HCT116 (cell line): ENCODE measurements at regions not wholly inside any gene's neighbourhood (a gene's known extent, or its start where the extent isn't known, plus 50 kb on each side); places are given as distances from the start of the nearest gene placed in this dataset.

Experiments
- ATAC-seq: fragments of 200-7000 bp; cut with Tn5 transposase; 2 replicates; pipeline ENCODE4 v1.9.1; 2020; ENCODE audit warnings: mild to moderate bottlenecking, moderate library complexity
- BruUV-seq: library from RNA; stranded (reverse); fragments of 400-500 nt; replicated peaks from 2 replicates; lab custom pipeline; 2021; lab: Mats Ljungman, UMichigan
- CTCF ChIA-PET: fragments of 300-600 bp; sonication (Branson Sonifier 250); formaldehyde crosslinking; loops from one replicate; lab custom pipeline; 2021; ENCODE audit warnings: antibody characterized with exemption; lab: Charles Lee
- POLR2A ChIA-PET: fragments of 300-600, 350-600 bp; sonication (Branson Sonifier 250); formaldehyde crosslinking; loops from one replicate; lab custom pipeline; 2021; ENCODE audit warnings: antibody characterized with exemption; lab: Charles Lee
- RAD21 ChIA-PET, 2 experiments: fragments of 300-600 bp; sonication (Branson Sonifier 250); formaldehyde crosslinking; loops; one replicate each; lab custom pipeline; 2023; ENCODE audit warnings: low total read pairs in 2 of 2; ENCODE audit not compliant: uncharacterized antibody in 2 of 2, unreplicated experiment in 2 of 2, low non-redundant PET in 1 of 2; lab: Charles Lee
- DNase-seq: peaks from one replicate; pipeline ENCODE4 v3.0.0-alpha.2; 2010; ENCODE audit warnings: low read depth, low spot score
- H2AFZ ChIP-seq: fragments of 200-600 bp; shearing (Covaris generic), sonication (generic); 2 replicates; pipeline ENCODE4 v1.6.1; 2017; ENCODE audit warnings: low read depth, mixed run types, mixed read lengths, antibody characterized with exemption, low read length; ENCODE audit not compliant: poor library complexity, severe bottlenecking
- H3K27ac ChIP-seq: 2 replicates; pipeline ENCODE4 v1.5.1; 2012; ENCODE audit warnings: low read depth, low read length
- H3K27me3 ChIP-seq: fragments of 200-600 bp; sonication (generic); 2 replicates; pipeline ENCODE4 v1.6.1; 2016; ENCODE audit warnings: mixed run types, low read length, mixed read lengths; ENCODE audit not compliant: insufficient read depth
- H3K36me3 ChIP-seq, 2 experiments: fragments of 200-500 bp in 1 of 2; fragments of 200-600 bp in 1 of 2; sonication (Bioruptor generic) in 1 of 2; sonication (generic) in 1 of 2; 2 replicates each; pipeline versions ENCODE4 v1.5.1 to v1.6.1; 2014 to 2016; ENCODE audit warnings: low read length in 2 of 2, inconsistent platforms in 1 of 2, mixed read lengths in 1 of 2, mixed run types in 1 of 2; ENCODE audit not compliant: insufficient read depth in 2 of 2, control insufficient read depth in 1 of 2
- H3K4me1 ChIP-seq, 2 experiments: fragments of 200-600 bp in 1 of 2; sonication (generic) in 1 of 2; 2 replicates each; pipeline versions ENCODE4 v1.5.1 to v1.6.1; 2012 to 2017; ENCODE audit warnings: low read length in 2 of 2, inconsistent platforms in 1 of 2, mild to moderate bottlenecking in 1 of 2, mixed read lengths in 1 of 2, mixed run types in 1 of 2, moderate library complexity in 1 of 2; ENCODE audit not compliant: insufficient read depth in 2 of 2, control insufficient read depth in 1 of 2
- H3K4me2 ChIP-seq: fragments of 200-600 bp; sonication (generic); 2 replicates; pipeline ENCODE4 v1.6.1; 2017; ENCODE audit warnings: mixed run types, low read length, mixed read lengths
- H3K4me3 ChIP-seq, 2 experiments: fragments of 200-600 bp in 1 of 2; sonication (generic) in 1 of 2; replicated peaks in 1 of 2; 2 replicates each; pipeline ENCODE4 v1.5.1; 2011 to 2016; ENCODE audit warnings: low read length in 2 of 2, control low read depth in 1 of 2, low read depth in 1 of 2, mild to moderate bottlenecking in 1 of 2, mixed read lengths in 1 of 2, mixed run types in 1 of 2
- H3K79me2 ChIP-seq: fragments of 200-600 bp; sonication (generic); 2 replicates; pipeline ENCODE4 v1.6.1; 2017; ENCODE audit warnings: mild to moderate bottlenecking, mixed run types, low read length, moderate library complexity, mixed read lengths; ENCODE audit not compliant: insufficient read depth
- H3K9ac ChIP-seq: fragments of 200-600 bp; sonication (generic); 2 replicates; pipeline ENCODE4 v1.6.1; 2016; ENCODE audit warnings: low read length, mixed read lengths
- H3K9me2 ChIP-seq: fragments of 200-600 bp; sonication (generic), shearing (Covaris generic); 2 replicates; pipeline ENCODE4 v1.6.1; 2017; ENCODE audit warnings: mixed run types, mild to moderate bottlenecking, moderate library complexity; ENCODE audit not compliant: insufficient read depth
- H3K9me3 ChIP-seq, 2 experiments: fragments of 200-500 bp in 1 of 2; fragments of 200-600 bp in 1 of 2; sonication (Bioruptor generic) in 1 of 2; sonication (generic) in 1 of 2; 2 replicates each; pipeline ENCODE4 v1.6.1; 2014 to 2017; ENCODE audit warnings: low read length in 2 of 2, mixed read lengths in 2 of 2, inconsistent platforms in 1 of 2, low read depth in 1 of 2, mild to moderate bottlenecking in 1 of 2, mixed run types in 1 of 2, moderate library complexity in 1 of 2; ENCODE audit not compliant: control insufficient read depth in 1 of 2, insufficient read depth in 1 of 2
- H4K20me1 ChIP-seq: fragments of 200-600 bp; sonication (generic), shearing (Covaris generic); 2 replicates; pipeline ENCODE4 v1.6.1; 2017; ENCODE audit warnings: mixed run types, mild to moderate bottlenecking, moderate library complexity; ENCODE audit not compliant: insufficient read depth
- EZH2 ChIP-seq: fragments of 200-600 bp; sonication (generic); IDR thresholded peaks from 2 replicates; pipeline ENCODE4 v1.6.1; 2017; ENCODE audit warnings: antibody characterized with exemption, mixed run types
- POLR2A ChIP-seq: IDR thresholded peaks from 2 replicates; pipeline ENCODE4 v1.7.0; 2011; ENCODE audit warnings: borderline replicate concordance; ENCODE audit not compliant: insufficient read depth, insufficient read length; ENCODE audit errors: extremely low read depth
- intact Hi-C: fragments of 100-400 bp; cut with micrococcal nuclease; formaldehyde crosslinking; loops from 2 replicates; pipeline ENCODE4 v1.10.0; 2022
- TF ChIP-seq, protein P1 (sequence below): IDR thresholded peaks from 2 replicates; pipeline ENCODE4 v1.6.1; 2012
- TF ChIP-seq, protein P2 (sequence below): IDR thresholded peaks from 2 replicates; pipeline ENCODE4 v1.6.1; 2012
- TF ChIP-seq, protein P3 (sequence below): IDR thresholded peaks from 2 replicates; pipeline ENCODE4 v1.6.1; 2012; ENCODE audit warnings: low read depth

DNA sequence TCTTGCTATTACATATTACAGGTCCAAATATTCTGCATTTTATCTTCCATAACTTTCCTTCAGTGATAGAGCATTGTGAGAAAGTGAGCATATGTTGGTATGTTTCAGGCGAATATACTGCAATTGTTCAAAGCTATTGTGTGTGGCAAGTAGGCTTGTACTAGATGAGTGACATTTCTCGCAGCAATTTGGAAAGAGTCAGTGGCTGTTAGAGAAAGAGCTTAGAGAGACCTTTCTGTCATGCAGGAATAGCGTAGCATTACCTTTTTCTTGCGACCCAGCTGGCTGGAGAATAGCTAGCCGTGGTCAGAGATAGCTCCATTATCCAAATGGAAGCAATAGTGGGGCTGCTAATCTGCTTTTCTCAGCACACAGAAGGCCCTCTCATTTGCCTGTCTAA is 678.5 kb upstream of the FOXG1 start:
- ChIA-PET CTCF (no interaction called here), RAD21 (no interaction called here)
- BruUV-seq = no TSS peak

More for the DNA sequence above, 678.5 kb upstream of the FOXG1 start:
- H3K27me3 ChIP-seq = no peaks in the 10 kb centered on the region
- H3K27ac ChIP-seq = no peak overlapping the region
- ATAC-seq = no peak
- POLR2A ChIA-PET = no interaction called here
- no peak for DNase-seq
- no peak overlapping the region for H3K4me3 ChIP-seq
- intact Hi-C loops = no loop called here
- peaks cover 0 to 46% of the 10 kb centered on the region in 2 experiments; a peak in 3 of 4 replicates for H3K9me3 ChIP-seq
- no peak overlapping the region for H2AFZ ChIP-seq
- H3K4me2 ChIP-seq = no peak overlapping the region
- H3K4me1 ChIP-seq = no peaks in the 10 kb centered on the region
- H3K9me2 ChIP-seq = no peaks in the 10 kb centered on the region
- no peaks in the 10 kb centered on the region for H3K36me3 ChIP-seq
- H3K79me2 ChIP-seq = no peaks in the 10 kb centered on the region
- H3K9ac ChIP-seq = no peak overlapping the region
- no peak for TF ChIP-seq EZH2
- TF ChIP-seq, protein P1, sequence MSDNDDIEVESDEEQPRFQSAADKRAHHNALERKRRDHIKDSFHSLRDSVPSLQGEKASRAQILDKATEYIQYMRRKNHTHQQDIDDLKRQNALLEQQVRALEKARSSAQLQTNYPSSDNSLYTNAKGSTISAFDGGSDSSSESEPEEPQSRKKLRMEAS = no peak
- TF ChIP-seq, protein P2, sequence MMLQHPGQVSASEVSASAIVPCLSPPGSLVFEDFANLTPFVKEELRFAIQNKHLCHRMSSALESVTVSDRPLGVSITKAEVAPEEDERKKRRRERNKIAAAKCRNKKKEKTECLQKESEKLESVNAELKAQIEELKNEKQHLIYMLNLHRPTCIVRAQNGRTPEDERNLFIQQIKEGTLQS = no peak
- no peak for TF ChIP-seq POLR2A
- TF ChIP-seq, protein P3, sequence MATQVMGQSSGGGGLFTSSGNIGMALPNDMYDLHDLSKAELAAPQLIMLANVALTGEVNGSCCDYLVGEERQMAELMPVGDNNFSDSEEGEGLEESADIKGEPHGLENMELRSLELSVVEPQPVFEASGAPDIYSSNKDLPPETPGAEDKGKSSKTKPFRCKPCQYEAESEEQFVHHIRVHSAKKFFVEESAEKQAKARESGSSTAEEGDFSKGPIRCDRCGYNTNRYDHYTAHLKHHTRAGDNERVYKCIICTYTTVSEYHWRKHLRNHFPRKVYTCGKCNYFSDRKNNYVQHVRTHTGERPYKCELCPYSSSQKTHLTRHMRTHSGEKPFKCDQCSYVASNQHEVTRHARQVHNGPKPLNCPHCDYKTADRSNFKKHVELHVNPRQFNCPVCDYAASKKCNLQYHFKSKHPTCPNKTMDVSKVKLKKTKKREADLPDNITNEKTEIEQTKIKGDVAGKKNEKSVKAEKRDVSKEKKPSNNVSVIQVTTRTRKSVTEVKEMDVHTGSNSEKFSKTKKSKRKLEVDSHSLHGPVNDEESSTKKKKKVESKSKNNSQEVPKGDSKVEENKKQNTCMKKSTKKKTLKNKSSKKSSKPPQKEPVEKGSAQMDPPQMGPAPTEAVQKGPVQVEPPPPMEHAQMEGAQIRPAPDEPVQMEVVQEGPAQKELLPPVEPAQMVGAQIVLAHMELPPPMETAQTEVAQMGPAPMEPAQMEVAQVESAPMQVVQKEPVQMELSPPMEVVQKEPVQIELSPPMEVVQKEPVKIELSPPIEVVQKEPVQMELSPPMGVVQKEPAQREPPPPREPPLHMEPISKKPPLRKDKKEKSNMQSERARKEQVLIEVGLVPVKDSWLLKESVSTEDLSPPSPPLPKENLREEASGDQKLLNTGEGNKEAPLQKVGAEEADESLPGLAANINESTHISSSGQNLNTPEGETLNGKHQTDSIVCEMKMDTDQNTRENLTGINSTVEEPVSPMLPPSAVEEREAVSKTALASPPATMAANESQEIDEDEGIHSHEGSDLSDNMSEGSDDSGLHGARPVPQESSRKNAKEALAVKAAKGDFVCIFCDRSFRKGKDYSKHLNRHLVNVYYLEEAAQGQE = no peak
- H4K20me1 ChIP-seq = no peaks in the 10 kb centered on the region
